Liver (tissue), 3 donors: ENCODE measurements at regions not wholly inside any gene's neighbourhood (a gene's known extent, or its start where the extent isn't known, plus 50 kb on each side); places are given as distances from the start of the nearest gene placed in this dataset.

Source experiments
- EGR1 ChIP-seq, 2 donors: IDR thresholded peaks; 2 replicates each; pipeline ENCODE4 v1.6.1; 2016 to 2018; ENCODE audit warnings: antibody characterized with exemption in 2 of 2, low read depth in 2 of 2
- FOXA2 ChIP-seq: IDR thresholded peaks from 2 replicates; pipeline ENCODE4 v1.6.1; 2016; ENCODE audit warnings: antibody characterized with exemption
- GABPA ChIP-seq, 2 donors: IDR thresholded peaks in 1 of 2; conservative IDR thresholded peaks in 1 of 2; 2 replicates each; pipeline ENCODE4 v1.6.1; 2016; ENCODE audit warnings: antibody characterized with exemption in 2 of 2, mild to moderate bottlenecking in 1 of 2, moderate library complexity in 1 of 2
- HNF4A ChIP-seq, 2 donors: conservative IDR thresholded peaks; 2 replicates each; pipeline ENCODE4 v1.6.1; 2016; ENCODE audit warnings: antibody characterized with exemption in 2 of 2, mild to moderate bottlenecking in 2 of 2
- JUND ChIP-seq, 2 donors: IDR thresholded peaks; 2 replicates each; pipeline ENCODE4 v1.6.1; 2016; ENCODE audit warnings: antibody characterized with exemption in 2 of 2
- RAD21 ChIP-seq, 2 donors: IDR thresholded peaks; 2 replicates each; pipeline ENCODE4 v1.6.1; 2016; ENCODE audit warnings: antibody characterized with exemption in 2 of 2, mild to moderate bottlenecking in 2 of 2
- RXRA ChIP-seq, 2 donors: IDR thresholded peaks; 2 replicates each; pipeline ENCODE4 v1.6.1; 2017 to 2018; ENCODE audit warnings: antibody characterized with exemption in 2 of 2, mild to moderate bottlenecking in 1 of 2
- TAF1 ChIP-seq: conservative IDR thresholded peaks from 2 replicates; pipeline ENCODE4 v1.6.1; 2016; ENCODE audit warnings: antibody characterized with exemption, mild to moderate bottlenecking
- YY1 ChIP-seq: IDR thresholded peaks from 2 replicates; pipeline ENCODE4 v1.6.1; 2016; ENCODE audit warnings: antibody characterized with exemption, mild to moderate bottlenecking
- TF ChIP-seq, protein P1 (sequence below): fragments of 150-350 bp; IDR thresholded peaks from 2 replicates; pipeline ENCODE4 v1.5.1; 2017; ENCODE audit warnings: improper control_type of control experiment, low read depth, low read length; ENCODE audit not compliant: missing input control
- TF ChIP-seq, protein P2 (sequence below): IDR thresholded peaks from 2 replicates; pipeline ENCODE4 v1.6.1; 2016; ENCODE audit warnings: antibody characterized with exemption
- TF ChIP-seq, protein P3 (sequence below): IDR thresholded peaks from 2 replicates; pipeline ENCODE4 v1.6.1; 2016; ENCODE audit warnings: antibody characterized with exemption
- TF ChIP-seq, protein P4 (sequence below): IDR thresholded peaks from 2 replicates; pipeline ENCODE4 v1.6.1; 2016; ENCODE audit warnings: antibody characterized with exemption, mild to moderate bottlenecking
- TF ChIP-seq, protein P5 (sequence below): IDR thresholded peaks from 2 replicates; pipeline ENCODE4 v1.6.1; 2016; ENCODE audit warnings: antibody characterized with exemption
- donor health status: healthy.
- donor health status: healthy.

DNA sequence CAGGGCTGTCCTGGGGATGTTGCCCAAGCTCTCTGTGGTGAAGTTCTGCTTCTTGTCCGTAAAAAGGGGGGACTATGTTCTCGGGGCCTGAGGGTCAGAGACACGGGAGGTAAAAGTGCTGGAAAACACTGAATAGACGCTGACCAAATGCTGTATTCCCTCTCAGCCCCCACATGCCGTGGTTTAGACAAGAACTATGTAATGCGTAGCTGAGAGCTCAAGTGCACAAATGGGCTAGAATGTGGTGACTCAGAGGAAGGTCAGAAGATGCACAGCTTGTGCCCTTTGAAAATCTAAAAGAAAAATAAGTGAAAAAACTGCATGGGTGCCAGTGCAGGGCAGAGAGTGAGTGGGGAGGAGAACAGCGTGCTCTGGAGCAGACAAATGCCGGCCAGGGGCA, 80.3 kb upstream of the MAP4K4 start:
- TF ChIP-seq, protein P1, sequence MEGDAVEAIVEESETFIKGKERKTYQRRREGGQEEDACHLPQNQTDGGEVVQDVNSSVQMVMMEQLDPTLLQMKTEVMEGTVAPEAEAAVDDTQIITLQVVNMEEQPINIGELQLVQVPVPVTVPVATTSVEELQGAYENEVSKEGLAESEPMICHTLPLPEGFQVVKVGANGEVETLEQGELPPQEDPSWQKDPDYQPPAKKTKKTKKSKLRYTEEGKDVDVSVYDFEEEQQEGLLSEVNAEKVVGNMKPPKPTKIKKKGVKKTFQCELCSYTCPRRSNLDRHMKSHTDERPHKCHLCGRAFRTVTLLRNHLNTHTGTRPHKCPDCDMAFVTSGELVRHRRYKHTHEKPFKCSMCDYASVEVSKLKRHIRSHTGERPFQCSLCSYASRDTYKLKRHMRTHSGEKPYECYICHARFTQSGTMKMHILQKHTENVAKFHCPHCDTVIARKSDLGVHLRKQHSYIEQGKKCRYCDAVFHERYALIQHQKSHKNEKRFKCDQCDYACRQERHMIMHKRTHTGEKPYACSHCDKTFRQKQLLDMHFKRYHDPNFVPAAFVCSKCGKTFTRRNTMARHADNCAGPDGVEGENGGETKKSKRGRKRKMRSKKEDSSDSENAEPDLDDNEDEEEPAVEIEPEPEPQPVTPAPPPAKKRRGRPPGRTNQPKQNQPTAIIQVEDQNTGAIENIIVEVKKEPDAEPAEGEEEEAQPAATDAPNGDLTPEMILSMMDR = no peak
- no peak for TF ChIP-seq HNF4A (conservative IDR thresholded peaks at IDR 0.05)
- no peak for TF ChIP-seq TAF1
- TF ChIP-seq, protein P2, sequence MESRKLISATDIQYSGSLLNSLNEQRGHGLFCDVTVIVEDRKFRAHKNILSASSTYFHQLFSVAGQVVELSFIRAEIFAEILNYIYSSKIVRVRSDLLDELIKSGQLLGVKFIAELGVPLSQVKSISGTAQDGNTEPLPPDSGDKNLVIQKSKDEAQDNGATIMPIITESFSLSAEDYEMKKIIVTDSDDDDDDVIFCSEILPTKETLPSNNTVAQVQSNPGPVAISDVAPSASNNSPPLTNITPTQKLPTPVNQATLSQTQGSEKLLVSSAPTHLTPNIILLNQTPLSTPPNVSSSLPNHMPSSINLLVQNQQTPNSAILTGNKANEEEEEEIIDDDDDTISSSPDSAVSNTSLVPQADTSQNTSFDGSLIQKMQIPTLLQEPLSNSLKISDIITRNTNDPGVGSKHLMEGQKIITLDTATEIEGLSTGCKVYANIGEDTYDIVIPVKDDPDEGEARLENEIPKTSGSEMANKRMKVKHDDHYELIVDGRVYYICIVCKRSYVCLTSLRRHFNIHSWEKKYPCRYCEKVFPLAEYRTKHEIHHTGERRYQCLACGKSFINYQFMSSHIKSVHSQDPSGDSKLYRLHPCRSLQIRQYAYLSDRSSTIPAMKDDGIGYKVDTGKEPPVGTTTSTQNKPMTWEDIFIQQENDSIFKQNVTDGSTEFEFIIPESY = no peak
- no peak for TF ChIP-seq YY1
- TF ChIP-seq, protein P3, sequence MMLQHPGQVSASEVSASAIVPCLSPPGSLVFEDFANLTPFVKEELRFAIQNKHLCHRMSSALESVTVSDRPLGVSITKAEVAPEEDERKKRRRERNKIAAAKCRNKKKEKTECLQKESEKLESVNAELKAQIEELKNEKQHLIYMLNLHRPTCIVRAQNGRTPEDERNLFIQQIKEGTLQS = no peak
- TF ChIP-seq, protein P4, sequence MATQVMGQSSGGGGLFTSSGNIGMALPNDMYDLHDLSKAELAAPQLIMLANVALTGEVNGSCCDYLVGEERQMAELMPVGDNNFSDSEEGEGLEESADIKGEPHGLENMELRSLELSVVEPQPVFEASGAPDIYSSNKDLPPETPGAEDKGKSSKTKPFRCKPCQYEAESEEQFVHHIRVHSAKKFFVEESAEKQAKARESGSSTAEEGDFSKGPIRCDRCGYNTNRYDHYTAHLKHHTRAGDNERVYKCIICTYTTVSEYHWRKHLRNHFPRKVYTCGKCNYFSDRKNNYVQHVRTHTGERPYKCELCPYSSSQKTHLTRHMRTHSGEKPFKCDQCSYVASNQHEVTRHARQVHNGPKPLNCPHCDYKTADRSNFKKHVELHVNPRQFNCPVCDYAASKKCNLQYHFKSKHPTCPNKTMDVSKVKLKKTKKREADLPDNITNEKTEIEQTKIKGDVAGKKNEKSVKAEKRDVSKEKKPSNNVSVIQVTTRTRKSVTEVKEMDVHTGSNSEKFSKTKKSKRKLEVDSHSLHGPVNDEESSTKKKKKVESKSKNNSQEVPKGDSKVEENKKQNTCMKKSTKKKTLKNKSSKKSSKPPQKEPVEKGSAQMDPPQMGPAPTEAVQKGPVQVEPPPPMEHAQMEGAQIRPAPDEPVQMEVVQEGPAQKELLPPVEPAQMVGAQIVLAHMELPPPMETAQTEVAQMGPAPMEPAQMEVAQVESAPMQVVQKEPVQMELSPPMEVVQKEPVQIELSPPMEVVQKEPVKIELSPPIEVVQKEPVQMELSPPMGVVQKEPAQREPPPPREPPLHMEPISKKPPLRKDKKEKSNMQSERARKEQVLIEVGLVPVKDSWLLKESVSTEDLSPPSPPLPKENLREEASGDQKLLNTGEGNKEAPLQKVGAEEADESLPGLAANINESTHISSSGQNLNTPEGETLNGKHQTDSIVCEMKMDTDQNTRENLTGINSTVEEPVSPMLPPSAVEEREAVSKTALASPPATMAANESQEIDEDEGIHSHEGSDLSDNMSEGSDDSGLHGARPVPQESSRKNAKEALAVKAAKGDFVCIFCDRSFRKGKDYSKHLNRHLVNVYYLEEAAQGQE = no peak
- TF ChIP-seq JUND (IDR thresholded peaks at IDR 0.05) = no peak
- TF ChIP-seq RAD21 (IDR thresholded peaks at IDR 0.05) = no peak
- no peak for TF ChIP-seq GABPA (IDR thresholded peaks at IDR 0.05 in 1 of 2, conservative IDR thresholded peaks at IDR 0.05 in 1 of 2)
- TF ChIP-seq, protein P5, sequence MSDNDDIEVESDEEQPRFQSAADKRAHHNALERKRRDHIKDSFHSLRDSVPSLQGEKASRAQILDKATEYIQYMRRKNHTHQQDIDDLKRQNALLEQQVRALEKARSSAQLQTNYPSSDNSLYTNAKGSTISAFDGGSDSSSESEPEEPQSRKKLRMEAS = no peak
- no peak for TF ChIP-seq EGR1 (IDR thresholded peaks at IDR 0.05; ENCODE audit: low read depth in 2 of 2)
- no peak for TF ChIP-seq RXRA (IDR thresholded peaks at IDR 0.05)
- no peak for TF ChIP-seq FOXA2
